ENCODE measurements at regions not wholly inside any gene's neighbourhood (a gene's known extent, or its start where the extent isn't known, plus 50 kb on each side); places are given as distances from the start of the nearest gene placed in this dataset.

DNA sequence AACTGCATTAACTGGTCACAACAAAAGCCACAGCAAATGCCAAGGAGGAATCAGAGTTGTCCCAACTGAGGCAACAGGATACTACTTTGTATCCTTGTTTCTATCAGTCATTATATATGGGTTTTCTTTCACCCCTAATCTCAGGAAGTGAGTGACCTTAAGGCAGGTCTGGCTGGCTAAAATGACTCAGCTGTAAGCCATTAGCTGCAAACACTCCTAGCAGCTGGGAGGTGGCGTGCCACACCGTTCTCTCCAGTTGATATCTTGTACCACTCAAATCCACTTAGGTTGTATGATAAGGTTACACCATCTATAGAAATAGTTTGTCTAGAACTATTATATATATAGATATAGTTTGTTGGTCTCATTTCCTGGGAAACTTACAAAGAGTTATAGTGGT is 171.1 kb upstream of the MC4R start:
- TF ChIP-seq, protein P1, sequence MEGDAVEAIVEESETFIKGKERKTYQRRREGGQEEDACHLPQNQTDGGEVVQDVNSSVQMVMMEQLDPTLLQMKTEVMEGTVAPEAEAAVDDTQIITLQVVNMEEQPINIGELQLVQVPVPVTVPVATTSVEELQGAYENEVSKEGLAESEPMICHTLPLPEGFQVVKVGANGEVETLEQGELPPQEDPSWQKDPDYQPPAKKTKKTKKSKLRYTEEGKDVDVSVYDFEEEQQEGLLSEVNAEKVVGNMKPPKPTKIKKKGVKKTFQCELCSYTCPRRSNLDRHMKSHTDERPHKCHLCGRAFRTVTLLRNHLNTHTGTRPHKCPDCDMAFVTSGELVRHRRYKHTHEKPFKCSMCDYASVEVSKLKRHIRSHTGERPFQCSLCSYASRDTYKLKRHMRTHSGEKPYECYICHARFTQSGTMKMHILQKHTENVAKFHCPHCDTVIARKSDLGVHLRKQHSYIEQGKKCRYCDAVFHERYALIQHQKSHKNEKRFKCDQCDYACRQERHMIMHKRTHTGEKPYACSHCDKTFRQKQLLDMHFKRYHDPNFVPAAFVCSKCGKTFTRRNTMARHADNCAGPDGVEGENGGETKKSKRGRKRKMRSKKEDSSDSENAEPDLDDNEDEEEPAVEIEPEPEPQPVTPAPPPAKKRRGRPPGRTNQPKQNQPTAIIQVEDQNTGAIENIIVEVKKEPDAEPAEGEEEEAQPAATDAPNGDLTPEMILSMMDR (IDR thresholded peaks at IDR 0.05 in 2 of 3, conservative IDR thresholded peaks at IDR 0.05 in 1 of 3; ENCODE audit: insufficient read depth in 2 of 3, low read depth in 1 of 3, low read length in 3 of 3), result no peak
- TF ChIP-seq NFIC (IDR thresholded peaks at IDR 0.05) (no peak), SMARCB1 (IDR thresholded peaks at IDR 0.05; ENCODE audit: insufficient read length, low read depth) (no peak), MTF1 (CRISPR knock-in tag; IDR thresholded peaks at IDR 0.05; ENCODE audit: borderline replicate concordance) (no peak), ETV1 (tag; conservative IDR thresholded peaks at IDR 0.05; ENCODE audit: low read depth) (no peak)
- TF ChIP-seq, protein P2, sequence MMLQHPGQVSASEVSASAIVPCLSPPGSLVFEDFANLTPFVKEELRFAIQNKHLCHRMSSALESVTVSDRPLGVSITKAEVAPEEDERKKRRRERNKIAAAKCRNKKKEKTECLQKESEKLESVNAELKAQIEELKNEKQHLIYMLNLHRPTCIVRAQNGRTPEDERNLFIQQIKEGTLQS (IDR thresholded peaks at IDR 0.05), result no peak
- TF ChIP-seq, protein P2 (CRISPR knock-in tag; conservative IDR thresholded peaks at IDR 0.05), result no peak
- TF ChIP-seq, protein P3, sequence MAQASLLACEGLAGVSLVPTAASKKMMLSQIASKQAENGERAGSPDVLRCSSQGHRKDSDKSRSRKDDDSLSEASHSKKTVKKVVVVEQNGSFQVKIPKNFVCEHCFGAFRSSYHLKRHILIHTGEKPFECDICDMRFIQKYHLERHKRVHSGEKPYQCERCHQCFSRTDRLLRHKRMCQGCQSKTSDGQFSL (CRISPR knock-in tag; IDR thresholded peaks at IDR 0.05), result no peak
- TF ChIP-seq, protein P3 (tag; IDR thresholded peaks at IDR 0.05), result no peak
- TF ChIP-seq, protein P4, sequence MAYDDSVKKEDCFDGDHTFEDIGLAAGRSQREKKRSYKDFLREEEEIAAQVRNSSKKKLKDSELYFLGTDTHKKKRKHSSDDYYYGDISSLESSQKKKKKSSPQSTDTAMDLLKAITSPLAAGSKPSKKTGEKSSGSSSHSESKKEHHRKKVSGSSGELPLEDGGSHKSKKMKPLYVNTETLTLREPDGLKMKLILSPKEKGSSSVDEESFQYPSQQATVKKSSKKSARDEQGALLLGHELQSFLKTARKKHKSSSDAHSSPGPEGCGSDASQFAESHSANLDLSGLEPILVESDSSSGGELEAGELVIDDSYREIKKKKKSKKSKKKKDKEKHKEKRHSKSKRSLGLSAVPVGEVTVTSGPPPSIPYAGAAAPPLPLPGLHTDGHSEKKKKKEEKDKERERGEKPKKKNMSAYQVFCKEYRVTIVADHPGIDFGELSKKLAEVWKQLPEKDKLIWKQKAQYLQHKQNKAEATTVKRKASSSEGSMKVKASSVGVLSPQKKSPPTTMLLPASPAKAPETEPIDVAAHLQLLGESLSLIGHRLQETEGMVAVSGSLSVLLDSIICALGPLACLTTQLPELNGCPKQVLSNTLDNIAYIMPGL (CRISPR knock-in tag; IDR thresholded peaks at IDR 0.05), result no peak
